Chondrocyte (in vitro differentiated cells): ENCODE measurements at regions not wholly inside any gene's neighbourhood (a gene's known extent, or its start where the extent isn't known, plus 50 kb on each side); places are given as distances from the start of the nearest gene placed in this dataset.
"Not testable (repeated sequence)": the region's sequence is repeated elsewhere in the genome, so short reads cannot be mapped to it uniquely, and the experiment has no call there.

Source experiments
- DNase-seq: peaks from one replicate; pipeline ENCODE4 v3.0.0; 2021; ENCODE audit warnings: mixed read lengths, low spot score
- H3K27ac Mint-ChIP-seq: one replicate; pipeline ENCODE4 v1.8.0; 2021; ENCODE audit warnings: mild to moderate bottlenecking, moderate library complexity, mixed read lengths; ENCODE audit not compliant: unreplicated experiment
- H3K27me3 Mint-ChIP-seq: 2 replicates; pipeline ENCODE4 v1.8.0; 2021; ENCODE audit warnings: low read depth, mixed read lengths
- H3K36me3 Mint-ChIP-seq: 2 replicates; pipeline ENCODE4 v1.8.0; 2021; ENCODE audit warnings: low read depth, mixed read lengths
- H3K4me1 Mint-ChIP-seq: 2 replicates; pipeline ENCODE4 v1.8.0; 2021; ENCODE audit warnings: low read depth, mild to moderate bottlenecking, mixed read lengths
- H3K4me3 Mint-ChIP-seq: one replicate; pipeline ENCODE4 v1.8.0; 2021; ENCODE audit warnings: mild to moderate bottlenecking, moderate library complexity, mixed read lengths; ENCODE audit not compliant: unreplicated experiment
- H3K9me3 Mint-ChIP-seq: 2 replicates; pipeline ENCODE4 v1.8.0; 2021; ENCODE audit warnings: low read depth, mixed read lengths
- TF ChIP-seq, protein P1 (sequence below): fragments of 200-600 bp; sonication (generic); IDR thresholded peaks from 2 replicates; pipeline ENCODE4 v1.5.0; 2021; ENCODE audit warnings: antibody characterized with exemption, mild to moderate bottlenecking, moderate library complexity

DNA sequence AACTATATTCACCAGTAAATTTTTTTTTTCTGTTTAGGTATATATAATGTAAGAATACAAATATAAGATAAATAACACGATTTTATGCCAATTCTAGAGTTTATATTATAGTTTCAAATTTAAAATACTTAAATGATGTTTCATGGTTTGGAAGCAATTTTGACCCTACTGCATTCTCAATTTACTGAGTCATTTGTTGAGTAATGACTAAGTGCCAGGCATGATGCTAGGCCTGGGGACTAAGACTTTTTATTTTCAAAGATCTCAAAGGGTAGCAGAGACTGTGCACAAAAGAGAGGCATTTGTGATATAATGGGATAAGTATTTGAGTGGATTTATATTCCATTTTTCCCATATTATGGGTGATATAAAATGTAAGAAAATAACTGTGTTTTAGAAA lies 78.9 kb upstream of the SMIM30 start:
- peaks cover 7% of the 10 kb centered on the region for H3K9me3 Mint-ChIP-seq
- H3K27me3 Mint-ChIP-seq, result no peaks in the 10 kb centered on the region
- H3K4me1 Mint-ChIP-seq, result peaks cover 17% of the 10 kb centered on the region
- TF ChIP-seq, protein P1, sequence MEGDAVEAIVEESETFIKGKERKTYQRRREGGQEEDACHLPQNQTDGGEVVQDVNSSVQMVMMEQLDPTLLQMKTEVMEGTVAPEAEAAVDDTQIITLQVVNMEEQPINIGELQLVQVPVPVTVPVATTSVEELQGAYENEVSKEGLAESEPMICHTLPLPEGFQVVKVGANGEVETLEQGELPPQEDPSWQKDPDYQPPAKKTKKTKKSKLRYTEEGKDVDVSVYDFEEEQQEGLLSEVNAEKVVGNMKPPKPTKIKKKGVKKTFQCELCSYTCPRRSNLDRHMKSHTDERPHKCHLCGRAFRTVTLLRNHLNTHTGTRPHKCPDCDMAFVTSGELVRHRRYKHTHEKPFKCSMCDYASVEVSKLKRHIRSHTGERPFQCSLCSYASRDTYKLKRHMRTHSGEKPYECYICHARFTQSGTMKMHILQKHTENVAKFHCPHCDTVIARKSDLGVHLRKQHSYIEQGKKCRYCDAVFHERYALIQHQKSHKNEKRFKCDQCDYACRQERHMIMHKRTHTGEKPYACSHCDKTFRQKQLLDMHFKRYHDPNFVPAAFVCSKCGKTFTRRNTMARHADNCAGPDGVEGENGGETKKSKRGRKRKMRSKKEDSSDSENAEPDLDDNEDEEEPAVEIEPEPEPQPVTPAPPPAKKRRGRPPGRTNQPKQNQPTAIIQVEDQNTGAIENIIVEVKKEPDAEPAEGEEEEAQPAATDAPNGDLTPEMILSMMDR, result no peak
- H3K36me3 Mint-ChIP-seq, result peaks cover 4% of the 10 kb centered on the region
- H3K27ac Mint-ChIP-seq, result peak overlapping the region; percentile 56
- H3K4me3 Mint-ChIP-seq, result no peak overlapping the region
- DNase-seq, result no peak

DNA sequence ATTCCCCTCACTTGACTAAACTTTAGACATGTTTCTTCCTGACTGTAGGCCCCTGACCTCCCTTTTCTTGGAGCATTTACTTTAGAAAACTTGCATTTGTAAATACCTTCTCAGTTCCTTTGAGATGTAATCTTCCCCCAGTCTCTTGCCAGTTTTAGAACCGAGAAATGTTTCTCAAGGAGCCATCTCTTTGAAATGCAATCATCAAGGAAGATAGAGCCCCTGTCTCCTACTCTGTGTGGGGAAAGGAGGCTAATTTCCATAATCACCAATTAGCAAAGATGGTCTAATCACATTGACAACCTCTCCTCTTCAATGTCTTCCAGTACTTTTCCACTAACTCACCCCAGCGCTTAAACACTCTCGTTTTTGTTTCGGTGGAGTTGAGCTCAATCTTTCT lies 70.0 kb upstream of the SMIM30 start:
- TF ChIP-seq, protein P1, result no peak
- peaks cover 8% of the 10 kb centered on the region for H3K4me1 Mint-ChIP-seq
- DNase-seq, result no peak
- no peaks in the 10 kb centered on the region for H3K36me3 Mint-ChIP-seq
- H3K4me3 Mint-ChIP-seq, result no peak overlapping the region
- H3K27me3 Mint-ChIP-seq, result no peaks in the 10 kb centered on the region
- H3K27ac Mint-ChIP-seq, result no peak overlapping the region
- H3K9me3 Mint-ChIP-seq, result peaks cover 13% of the 10 kb centered on the region

DNA sequence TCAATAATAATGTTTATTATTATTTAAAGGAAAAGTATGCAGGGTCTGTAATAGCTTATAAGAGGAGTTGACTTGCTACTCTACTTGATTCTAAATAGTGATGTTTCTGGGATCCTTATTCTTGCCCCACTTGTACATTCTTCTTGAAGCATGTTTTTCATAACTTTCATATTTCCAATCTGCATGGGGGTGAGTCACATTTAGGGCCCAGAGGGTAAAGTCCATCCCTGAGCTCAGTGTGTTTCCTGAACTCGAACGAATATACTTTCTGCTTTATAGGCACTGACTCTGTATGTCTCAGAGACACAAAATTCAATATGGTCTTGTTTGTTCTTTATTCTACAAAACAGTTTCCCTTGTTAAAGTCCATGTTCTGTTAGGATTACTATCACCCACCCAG lies 61.0 kb upstream of the SMIM30 start:
- no peak for DNase-seq
- Mint-ChIP-seq H3K36me3 (peaks cover 2% of the 10 kb centered on the region), H3K27ac (no peak overlapping the region), H3K27me3 (peaks cover 4% of the 10 kb centered on the region), H3K4me3 (no peak overlapping the region), H3K9me3 (peaks cover 11% of the 10 kb centered on the region), H3K4me1 (no peaks in the 10 kb centered on the region)
- TF ChIP-seq, protein P1, result no peak

- Mint-ChIP-seq H3K27me3 (peaks cover 4% of the 10 kb centered on the region), H3K4me3 (no peak overlapping the region), H3K27ac (no peak overlapping the region), H3K9me3 (peaks cover 13% of the 10 kb centered on the region), H3K4me1 (no peaks in the 10 kb centered on the region), H3K36me3 (peaks cover 2% of the 10 kb centered on the region)
- TF ChIP-seq, protein P1, result no peak
- DNase-seq, result no peak
Measured at GRCh38 chr7:113176836-113177235, 58.5 kb upstream of the SMIM30 start.

- not testable (repeated sequence) for DNase-seq, H3K4me1 Mint-ChIP-seq, H3K27ac Mint-ChIP-seq, H3K27me3 Mint-ChIP-seq, H3K36me3 Mint-ChIP-seq, H3K4me3 Mint-ChIP-seq
- H3K9me3 Mint-ChIP-seq, result peaks cover 13% of the 10 kb centered on the region
Measured at GRCh38 chr7:113176180-113176579, 57.8 kb upstream of the SMIM30 start.

DNA sequence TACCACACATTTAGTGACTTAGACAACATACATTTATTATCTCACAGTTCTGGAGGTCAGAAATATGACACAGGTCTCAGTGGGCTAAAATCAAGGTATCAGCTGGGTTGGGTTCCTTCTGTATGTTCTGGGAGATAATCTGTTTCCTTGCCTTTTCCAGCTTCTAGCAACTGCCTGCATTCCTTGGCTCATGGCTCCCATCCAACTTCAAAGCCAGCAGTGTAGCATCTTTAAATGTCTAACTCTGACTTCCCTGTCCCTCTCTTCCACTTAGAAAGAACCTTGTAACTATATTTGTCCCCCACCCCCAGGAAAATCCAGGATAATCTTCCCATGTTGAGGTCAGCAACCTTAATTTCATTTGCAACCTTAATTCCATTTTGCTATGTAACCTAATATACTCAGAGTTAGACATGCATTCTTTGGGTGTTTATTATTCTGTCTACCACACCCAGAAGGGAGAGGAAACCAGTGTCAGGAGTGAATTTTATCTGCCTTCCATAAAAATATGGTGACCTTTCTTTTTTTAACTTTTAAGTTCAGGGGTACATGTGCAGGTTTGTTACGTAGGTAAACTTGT lies 57.3 kb upstream of the SMIM30 start:
- H3K4me3 Mint-ChIP-seq, result no peak overlapping the region
- H3K9me3 Mint-ChIP-seq, result peaks cover 13% of the 10 kb centered on the region
- DNase-seq, result no peak
- peaks cover 2% of the 10 kb centered on the region for H3K36me3 Mint-ChIP-seq
- no peak overlapping the region for H3K27ac Mint-ChIP-seq
- TF ChIP-seq, protein P1, result no peak
- H3K4me1 Mint-ChIP-seq, result no peaks in the 10 kb centered on the region
- H3K27me3 Mint-ChIP-seq, result peaks cover 4% of the 10 kb centered on the region
